Fibroblast of villous mesenchyme (primary cell): ENCODE measurements at regions not wholly inside any gene's neighbourhood (a gene's known extent, or its start where the extent isn't known, plus 50 kb on each side); places are given as distances from the start of the nearest gene placed in this dataset.

Source experiments
- DNase-seq: peaks from one replicate; pipeline ENCODE4 v3.0.0-alpha.2; 2010; ENCODE audit warnings: low read depth
- H3K4me3 ChIP-seq: 2 replicates; pipeline ENCODE4 v1.5.1; 2011; ENCODE audit warnings: low read depth, mild to moderate bottlenecking, low read length
- CTCF ChIP-seq: IDR thresholded peaks from 2 replicates; pipeline ENCODE4 v1.5.1; 2012; ENCODE audit warnings: low read depth, mild to moderate bottlenecking, low read length; ENCODE audit not compliant: insufficient read depth

- TF ChIP-seq CTCF = no peak
- DNase-seq = no peak
- H3K4me3 ChIP-seq = no peak overlapping the region
Measured at GRCh38 chr2:15775753-15776628, 164.4 kb upstream of the MYCN start.

GRCh38 chr2:15776629-15776919 lies 163.8 kb upstream of the MYCN start:
- TF ChIP-seq CTCF = no peak
- peak; percentile 78 for DNase-seq
- no peak overlapping the region for H3K4me3 ChIP-seq

GRCh38 chr2:15776992-15777702 lies 163.2 kb upstream of the MYCN start:
- H3K4me3 ChIP-seq = no peak overlapping the region
- no peak for DNase-seq
- no peak for TF ChIP-seq CTCF

- no peak for DNase-seq
- H3K4me3 ChIP-seq = no peak overlapping the region
- TF ChIP-seq CTCF = no peak
Measured at GRCh38 chr2:15777795-15778371, 162.5 kb upstream of the MYCN start.

- no peak for DNase-seq
- H3K4me3 ChIP-seq = no peak overlapping the region
- TF ChIP-seq CTCF = no peak
Measured at GRCh38 chr2:15778529-15779219, 161.7 kb upstream of the MYCN start.

- H3K4me3 ChIP-seq = no peak overlapping the region
- no peak for DNase-seq
Measured at GRCh38 chr2:15779381-15780041, 160.8 kb upstream of the MYCN start.

More at GRCh38 chr2:15779381-15780041, 160.8 kb upstream of the MYCN start:
- no peak for TF ChIP-seq CTCF
